ENCODE measurements at regions not wholly inside any gene's neighbourhood (a gene's known extent, or its start where the extent isn't known, plus 50 kb on each side); places are given as distances from the start of the nearest gene placed in this dataset.
A peak's percentile ranks its signal among the peaks of the same experiment; 100 is the strongest.
"Not testable (repeated sequence)": the region's sequence is repeated elsewhere in the genome, so short reads cannot be mapped to it uniquely, and the experiment has no call there.

DNA sequence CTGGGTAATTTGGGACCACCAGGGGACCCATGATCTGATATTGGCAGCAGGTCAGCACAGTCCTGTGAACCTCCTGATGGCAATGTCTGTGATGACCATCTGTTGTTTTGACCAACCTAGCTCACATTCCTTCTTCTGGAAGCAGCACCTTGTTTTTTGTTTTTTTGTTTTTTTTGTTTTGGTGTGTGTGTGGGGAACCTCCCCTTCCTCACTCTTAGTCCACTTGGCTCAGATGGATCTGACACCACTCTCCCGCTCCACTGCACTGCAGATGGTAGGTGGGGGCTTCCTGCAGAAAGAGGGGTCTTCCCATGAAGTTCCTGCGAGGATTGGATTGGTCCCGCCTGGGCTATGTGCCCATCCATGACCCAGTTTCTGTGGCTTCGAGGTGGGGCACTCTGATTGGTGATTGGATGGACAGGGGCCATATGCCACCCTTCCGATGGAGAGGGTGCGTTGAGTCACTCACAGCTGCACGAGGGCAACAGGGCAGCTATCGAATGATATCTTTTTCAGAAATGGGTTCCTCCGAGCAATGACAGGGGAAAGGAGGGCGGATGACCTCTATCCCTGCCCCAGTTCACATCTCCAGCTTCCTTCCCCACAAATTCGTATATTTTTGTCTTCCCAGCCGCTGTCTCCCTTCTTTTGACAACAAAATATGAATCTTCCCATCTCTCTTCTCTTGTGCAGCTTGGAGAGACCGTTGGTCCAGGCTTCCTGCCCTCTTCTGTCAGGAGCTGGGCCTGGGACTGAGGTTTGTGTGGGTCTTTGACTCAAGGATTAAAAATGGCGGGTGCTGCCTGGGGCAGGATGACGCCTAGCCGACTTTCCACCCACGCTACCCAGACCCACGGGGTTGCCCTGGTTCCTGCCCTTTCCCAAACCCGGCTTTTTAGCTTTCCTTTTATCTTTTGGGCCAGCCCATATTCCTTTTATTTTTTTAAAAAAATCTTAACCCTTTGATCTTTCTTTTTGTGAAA lies 132.1 kb upstream of the KCNG1 start:
- no peak for DNase-seq

- no peak for DNase-seq
Observed at GRCh38 chr20:51153867-51154707, 131.2 kb upstream of the KCNG1 start.

DNA sequence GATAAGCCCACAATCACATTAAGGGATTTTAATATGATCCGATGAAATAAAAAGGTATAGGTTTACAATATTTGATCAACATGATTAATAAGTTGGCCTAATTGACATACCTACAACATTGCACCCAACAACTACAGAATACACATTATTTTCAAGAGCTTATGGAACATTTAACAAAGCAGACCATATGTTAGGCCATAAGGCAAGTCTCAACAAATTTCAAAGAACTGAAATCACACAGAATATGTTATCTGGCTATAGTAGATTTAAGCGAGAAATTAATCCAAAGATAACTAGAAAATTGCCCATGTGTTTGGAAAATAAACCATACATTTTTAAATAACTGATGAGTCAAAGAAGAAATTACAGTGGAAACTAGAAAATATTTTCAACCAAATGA lies 126.0 kb upstream of the KCNG1 start:
- DNase-seq, result no peak

- DNase-seq, result no peak
Observed at GRCh38 chr20:51144476-51144875, 121.6 kb upstream of the KCNG1 start.

- no peak for DNase-seq
Observed at GRCh38 chr20:51143652-51144051, 120.7 kb upstream of the KCNG1 start.

DNA sequence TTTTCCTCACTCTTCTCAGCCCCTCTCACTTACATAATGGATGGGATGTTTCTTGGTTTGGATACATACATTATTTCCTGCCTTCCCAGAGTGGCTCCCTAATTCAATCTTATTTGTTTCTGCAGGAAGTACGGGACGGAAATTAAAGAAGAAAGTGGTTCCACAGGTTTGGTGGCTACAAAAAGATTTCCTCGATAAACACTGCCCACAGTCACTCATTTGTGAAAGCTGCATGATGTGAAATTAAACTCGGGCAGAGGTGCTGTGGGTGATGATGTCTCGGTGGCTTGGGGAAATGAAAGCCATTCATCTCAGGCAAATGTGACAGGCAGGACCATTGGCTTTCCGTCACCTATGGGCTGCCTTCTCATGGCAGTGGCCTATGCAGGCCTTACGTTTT lies 119.5 kb upstream of the KCNG1 start:
- DNase-seq, result no peak

GRCh38 chr20:51140671-51141070 lies 117.8 kb upstream of the KCNG1 start:
- no peak for DNase-seq

DNA sequence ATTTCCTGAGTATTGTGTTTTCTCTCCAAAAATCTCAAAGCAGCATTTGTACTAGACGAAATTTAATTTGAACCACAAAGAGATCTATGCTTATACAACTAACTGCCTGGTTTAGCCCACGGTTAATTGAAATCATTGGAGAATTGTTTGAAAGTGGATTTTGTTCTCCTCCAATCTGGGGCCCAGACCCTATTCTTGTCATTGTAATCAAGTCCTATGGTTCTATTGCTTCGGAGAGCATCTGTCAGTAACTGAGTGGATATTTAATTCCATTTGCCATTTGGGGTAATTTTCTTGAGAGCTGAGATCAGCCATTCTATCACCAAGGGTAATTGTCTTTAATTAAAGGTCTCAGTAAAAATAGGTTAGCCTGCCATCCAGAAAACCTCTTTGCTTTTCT lies 117.0 kb upstream of the KCNG1 start:
- DNase-seq, result no peak

GRCh38 chr20:51138576-51138975 lies 115.7 kb upstream of the KCNG1 start:
- no peak for DNase-seq

- DNase-seq, result no peak
Observed at GRCh38 chr20:51137461-51137860, 114.6 kb upstream of the KCNG1 start.

DNA sequence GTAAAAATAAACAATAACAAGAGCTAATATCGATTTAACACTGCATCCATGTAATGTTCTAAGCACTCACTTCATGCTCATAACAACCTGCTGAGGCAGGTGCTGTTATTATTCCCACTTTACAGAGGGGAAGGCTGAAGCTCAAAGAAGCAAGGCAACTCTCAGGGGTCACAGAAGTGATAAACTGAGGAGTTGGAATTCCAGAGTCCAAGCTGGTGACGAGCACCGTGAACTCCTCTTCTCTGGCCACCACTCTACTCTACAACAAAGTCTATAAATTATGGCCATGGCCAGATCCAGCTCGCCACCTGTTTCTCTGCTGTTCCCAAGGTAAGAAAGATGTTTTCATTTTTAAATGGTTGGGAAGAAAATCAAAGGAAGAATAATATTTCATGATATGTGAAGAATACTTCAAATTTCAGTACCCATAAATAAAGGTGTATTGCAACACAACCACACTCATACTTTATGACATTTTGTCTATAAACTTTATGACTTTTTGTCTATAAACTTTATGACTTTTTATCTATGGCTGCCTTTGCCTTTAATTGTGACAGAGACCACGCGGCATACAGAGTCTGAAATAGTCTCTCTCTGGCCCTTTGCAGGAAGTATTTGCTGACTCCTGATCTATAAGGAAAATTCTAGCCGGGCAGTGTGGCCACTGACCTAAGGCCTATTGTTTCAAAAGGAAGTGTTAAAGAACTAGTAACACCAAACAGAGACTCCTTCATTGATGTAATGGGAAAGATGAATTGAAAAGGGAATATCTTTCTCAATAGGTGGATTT lies 113.2 kb upstream of the KCNG1 start:
- DNase-seq, result no peak

DNA sequence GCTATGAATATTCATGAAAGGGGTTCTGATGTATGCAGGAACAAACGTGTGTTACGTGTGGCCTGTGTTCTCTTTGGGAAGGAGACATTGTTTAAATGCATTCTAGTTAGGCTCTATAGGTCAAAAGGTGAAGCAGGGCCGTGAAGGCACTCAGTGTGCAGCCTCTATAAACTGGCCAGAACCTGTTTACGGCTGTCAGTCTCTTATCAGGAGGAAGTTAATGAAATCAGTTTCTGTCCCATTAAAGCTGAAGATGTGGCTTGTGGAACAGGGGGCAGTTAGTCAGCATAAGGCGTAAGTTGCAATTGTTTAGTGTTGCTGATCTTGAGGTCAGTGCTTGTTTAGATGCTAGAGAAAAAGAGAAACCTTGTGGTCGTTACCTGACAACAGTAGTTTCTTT lies 111.5 kb upstream of the KCNG1 start:
- no peak for DNase-seq

DNA sequence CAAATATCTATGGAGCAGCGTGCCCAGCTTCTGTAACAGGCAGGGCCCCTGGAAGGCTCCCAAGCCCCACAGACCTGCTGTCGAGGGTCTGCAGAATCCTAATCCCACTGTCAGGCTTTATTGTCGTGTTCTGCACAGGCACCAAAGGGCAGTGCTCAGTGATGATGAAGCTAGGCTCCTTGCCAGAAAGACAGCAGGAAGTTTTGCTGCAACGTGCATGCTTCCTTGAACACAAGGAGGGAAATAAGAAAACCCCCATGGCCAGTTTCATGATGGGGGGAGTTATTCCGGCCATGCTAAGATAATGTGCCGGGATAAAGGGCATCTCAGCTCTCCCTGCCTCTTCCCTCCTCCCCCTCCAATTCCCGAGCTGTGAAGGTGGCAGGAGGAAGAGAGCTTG lies 109.4 kb upstream of the KCNG1 start:
- DNase-seq, result no peak

DNA sequence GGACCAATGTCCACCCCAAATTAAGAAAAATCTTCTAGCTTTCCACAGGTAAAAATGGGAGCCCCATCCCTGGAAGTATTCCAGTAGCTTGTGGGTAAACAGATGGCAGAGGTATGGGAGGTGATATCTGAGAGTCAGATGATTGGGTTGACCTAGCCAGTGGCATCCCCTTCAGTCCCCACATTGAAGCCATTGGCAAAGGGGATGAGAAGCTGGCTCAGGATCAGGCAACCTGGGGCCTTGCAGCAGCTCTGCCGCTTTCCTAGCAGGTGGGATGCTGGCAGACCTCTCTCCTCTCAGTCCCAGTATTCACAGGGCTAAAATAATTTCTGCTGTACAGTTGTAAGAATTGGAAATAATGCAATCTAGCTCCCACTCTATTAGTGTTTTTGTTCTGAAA lies 108.9 kb upstream of the KCNG1 start:
- no peak for DNase-seq

DNA sequence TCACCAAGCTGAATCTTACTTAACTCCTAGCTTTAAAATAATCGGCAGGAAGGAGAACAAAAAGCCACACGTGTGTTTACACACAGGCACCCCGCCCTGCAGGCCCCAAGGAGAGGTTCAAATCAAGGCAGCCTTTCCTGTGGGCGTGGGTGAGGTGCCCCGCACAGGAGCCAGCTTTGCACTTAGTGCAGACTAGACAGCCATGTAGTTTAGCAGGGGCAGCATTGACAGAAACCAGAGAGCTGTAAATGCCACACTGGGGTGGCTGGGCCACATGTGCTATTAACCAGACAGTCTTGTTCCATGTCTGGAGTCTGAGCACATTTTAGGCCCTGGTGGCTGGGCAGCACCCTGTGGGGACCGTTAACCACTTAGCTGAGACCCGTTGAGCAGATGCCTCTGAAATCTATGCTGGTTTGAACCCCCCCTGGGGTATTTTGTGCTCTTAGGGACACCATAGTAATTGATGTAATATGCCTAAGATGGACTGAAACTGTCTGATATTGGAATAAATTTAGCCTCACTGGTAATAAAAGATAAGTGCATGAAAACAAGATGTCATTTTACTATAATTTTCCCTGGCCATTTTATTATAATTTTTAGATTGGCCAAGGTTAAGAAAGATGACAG lies 106.4 kb upstream of the KCNG1 start:
- DNase-seq, result no peak

DNA sequence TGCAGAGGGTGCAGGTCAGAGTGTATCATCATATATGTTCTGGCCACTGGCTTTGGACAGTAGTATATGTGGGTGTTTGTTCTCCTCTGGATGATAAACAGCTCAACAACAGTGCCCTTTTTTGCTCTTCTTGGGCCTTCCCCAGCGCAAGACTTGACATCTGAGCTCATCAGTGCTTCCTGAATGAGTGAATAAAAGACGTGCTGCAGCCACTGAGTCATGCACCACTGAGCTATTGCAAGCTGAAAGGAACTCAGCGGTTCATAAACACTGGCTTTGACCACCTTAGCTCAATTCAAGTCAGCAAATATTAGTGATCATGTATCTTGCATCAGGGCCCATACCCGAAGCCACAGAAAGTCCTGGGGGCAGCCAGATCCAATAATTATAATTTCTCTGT lies 105.3 kb upstream of the KCNG1 start:
- no peak for DNase-seq

DNA sequence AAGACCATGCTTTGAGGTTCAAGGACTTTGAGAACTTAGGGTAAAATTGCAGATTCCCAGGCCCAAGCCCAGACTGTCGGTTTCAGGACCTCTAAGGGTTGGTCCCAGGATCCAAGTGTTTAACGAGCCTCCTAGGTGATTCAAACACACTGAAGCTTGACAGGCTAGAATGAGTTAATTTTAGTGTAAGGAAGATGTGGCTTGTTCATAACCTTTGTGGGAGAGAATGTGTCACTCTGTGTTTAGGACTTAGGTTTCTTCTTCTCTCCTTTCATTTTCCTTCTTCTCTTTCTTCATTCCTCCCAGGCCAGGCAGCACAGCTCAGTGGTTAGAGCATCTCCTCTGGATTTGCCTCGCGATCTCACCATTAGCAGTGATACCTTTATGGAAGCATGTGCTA lies 104.8 kb upstream of the KCNG1 start:
- DNase-seq, result no peak

DNA sequence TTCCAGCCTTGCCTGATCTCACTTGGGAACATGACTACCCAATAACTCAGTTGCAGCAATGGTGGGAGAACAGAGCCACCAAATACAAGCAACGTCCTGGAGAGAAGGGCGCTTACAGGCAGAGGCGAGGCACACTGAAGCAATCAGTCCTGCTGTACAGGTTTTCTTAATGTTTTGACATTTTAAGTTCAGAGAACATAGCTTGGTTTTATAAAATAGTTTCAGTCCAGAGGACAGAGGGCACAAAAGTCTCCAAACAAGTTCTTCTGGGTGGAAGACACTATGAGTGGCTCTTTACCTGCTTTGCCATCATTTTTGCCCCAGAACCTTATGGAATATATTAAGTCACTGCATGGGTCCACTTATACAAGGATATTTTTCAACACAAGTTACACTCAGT lies 103.4 kb upstream of the KCNG1 start:
- DNase-seq, result no peak

DNA sequence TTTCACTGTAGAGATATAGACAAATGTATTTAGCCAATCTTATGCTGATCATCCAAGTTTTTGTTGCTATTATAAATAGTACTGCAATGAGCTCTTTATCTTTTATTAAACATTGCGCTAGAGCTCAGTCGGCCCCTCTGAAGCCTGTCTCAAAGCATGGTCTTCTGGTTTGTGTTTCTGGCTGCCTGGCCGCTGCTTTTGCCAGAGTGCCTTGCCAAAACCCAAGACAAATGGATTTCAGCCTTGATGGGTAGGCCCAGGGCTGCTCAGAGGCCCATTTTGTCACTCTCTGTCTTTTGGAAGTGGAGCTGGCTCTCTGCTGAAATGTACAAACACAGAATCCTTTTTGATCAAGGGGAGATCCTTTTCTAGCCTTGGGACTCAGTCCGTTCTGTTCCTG lies 102.9 kb upstream of the KCNG1 start:
- DNase-seq, result no peak

- DNase-seq, result no peak
Observed at GRCh38 chr20:51125105-51125504, 102.2 kb upstream of the KCNG1 start.

DNA sequence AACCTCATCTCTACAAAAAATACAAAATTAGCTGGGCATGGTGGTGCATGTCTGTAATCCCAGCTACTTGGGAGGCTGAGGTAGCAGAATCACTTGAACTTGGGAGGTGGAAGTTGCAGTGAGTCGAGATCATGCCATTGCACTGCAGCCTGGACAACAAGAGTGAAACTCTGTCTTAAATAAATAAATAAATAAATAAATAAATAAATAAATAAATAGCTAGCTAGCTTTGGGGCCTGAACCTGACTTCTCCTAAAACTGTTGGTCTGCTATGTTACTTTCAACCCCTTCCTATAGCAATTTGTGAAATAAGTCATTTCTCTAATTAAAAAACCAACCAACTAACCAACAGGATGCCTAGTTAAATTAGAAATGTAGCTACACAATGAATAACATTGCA lies 101.0 kb upstream of the KCNG1 start:
- DNase-seq, result not testable (repeated sequence)

- DNase-seq, result peak; percentile 64
Observed at GRCh38 chr20:51122931-51123658, 100.2 kb upstream of the KCNG1 start.

All from NCI-H82 (cell line).